GM12875 (cell line): ENCODE measurements at regions not wholly inside any gene's neighbourhood (a gene's known extent, or its start where the extent isn't known, plus 50 kb on each side); places are given as distances from the start of the nearest gene placed in this dataset.

Experiments used
- H3K4me3 ChIP-seq: one replicate; pipeline ENCODE4 v1.5.1; 2011; ENCODE audit warnings: low read depth, low read length, control low read depth
- TF ChIP-seq, protein P1 (sequence below): IDR thresholded peaks from 2 replicates; pipeline ENCODE4 v1.5.1; 2011; ENCODE audit warnings: low read depth, mild to moderate bottlenecking, control low read depth, inconsistent platforms, low read length, moderate library complexity, borderline replicate concordance; ENCODE audit not compliant: insufficient read depth

DNA sequence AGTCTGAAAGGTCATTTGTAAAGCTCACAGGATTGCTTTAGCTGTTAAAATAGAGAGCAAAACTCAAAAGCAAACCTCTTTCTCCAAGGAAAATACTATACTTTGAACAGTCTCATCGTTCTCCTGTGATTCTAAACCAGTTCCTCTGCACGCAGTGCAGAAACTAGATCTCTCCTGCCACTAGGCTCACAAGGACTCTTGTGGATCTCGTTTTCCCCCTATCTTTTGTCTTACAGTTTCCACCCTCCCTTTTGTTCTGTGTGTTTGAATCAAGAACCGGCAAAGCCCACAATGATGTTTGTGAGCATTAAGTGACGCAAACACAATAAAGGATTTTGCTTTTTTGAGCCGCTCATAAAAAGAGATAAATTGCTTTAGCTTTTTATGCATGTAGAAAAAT lies 1103.5 kb upstream of the RBFOX1 start:
- H3K4me3 ChIP-seq, result no peak overlapping the region
- TF ChIP-seq, protein P1, sequence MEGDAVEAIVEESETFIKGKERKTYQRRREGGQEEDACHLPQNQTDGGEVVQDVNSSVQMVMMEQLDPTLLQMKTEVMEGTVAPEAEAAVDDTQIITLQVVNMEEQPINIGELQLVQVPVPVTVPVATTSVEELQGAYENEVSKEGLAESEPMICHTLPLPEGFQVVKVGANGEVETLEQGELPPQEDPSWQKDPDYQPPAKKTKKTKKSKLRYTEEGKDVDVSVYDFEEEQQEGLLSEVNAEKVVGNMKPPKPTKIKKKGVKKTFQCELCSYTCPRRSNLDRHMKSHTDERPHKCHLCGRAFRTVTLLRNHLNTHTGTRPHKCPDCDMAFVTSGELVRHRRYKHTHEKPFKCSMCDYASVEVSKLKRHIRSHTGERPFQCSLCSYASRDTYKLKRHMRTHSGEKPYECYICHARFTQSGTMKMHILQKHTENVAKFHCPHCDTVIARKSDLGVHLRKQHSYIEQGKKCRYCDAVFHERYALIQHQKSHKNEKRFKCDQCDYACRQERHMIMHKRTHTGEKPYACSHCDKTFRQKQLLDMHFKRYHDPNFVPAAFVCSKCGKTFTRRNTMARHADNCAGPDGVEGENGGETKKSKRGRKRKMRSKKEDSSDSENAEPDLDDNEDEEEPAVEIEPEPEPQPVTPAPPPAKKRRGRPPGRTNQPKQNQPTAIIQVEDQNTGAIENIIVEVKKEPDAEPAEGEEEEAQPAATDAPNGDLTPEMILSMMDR, result no peak

DNA sequence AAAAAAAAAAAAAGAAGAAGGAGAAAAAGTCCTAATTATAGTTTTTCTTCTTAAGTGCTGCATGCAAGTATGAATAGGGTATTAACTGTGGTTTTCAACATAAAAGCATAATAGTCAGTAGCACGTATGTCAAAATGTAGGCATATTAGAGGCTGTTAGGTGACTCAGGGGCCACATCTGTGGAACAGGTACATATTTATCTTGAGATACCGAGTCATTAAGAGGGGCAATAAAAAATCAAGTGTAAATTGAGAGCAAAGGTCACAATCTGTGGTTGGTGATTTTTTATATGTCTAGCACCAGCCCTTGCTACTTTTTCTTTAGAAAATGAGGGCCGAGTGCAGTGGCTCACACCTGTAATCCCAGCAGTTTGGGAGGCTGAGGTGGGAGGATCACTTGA lies 1113.8 kb upstream of the RBFOX1 start:
- no peak overlapping the region for H3K4me3 ChIP-seq
- TF ChIP-seq, protein P1, result no peak

DNA sequence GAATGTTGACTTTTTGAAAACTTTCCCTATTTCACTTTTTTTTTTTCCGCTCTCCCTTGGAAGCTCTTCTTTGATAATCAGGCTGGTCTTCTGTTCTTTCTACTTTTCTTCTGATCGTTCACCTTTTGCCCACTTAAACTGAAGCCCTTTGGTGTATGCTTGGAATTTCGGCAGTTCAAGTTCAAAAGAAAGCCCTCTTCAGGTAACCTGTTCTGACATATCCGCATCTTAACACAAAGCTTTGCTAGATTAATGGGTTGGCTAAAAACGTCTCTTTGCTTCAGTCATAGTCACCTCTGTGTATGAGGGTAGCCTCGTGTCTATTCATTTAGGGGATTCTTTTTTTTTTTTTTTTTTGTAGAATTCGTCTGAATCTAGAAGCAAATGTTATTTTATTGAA lies 1115.8 kb upstream of the RBFOX1 start:
- H3K4me3 ChIP-seq, result no peak overlapping the region
- TF ChIP-seq, protein P1, result no peak

DNA sequence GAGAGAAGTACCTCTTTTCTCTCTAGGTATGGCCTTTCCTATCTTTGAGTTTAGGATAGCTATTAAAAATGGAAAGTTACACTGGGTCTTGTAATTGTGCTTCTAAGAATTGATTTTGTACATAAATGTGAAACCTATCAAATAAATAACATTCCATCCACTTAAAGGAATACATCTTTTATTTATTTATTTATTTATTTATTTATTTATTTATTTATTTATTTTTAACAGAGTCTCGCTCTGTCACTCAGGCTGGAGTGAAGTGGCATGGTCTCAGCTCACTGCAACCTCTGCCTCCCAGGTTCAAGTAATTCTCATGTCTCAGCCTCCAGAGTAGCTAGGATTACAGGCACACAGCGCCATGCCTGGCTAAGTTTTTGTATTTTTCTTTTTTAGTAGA lies 1114.0 kb upstream of the EEF2KMT start:
- TF ChIP-seq, protein P1, result no peak

DNA sequence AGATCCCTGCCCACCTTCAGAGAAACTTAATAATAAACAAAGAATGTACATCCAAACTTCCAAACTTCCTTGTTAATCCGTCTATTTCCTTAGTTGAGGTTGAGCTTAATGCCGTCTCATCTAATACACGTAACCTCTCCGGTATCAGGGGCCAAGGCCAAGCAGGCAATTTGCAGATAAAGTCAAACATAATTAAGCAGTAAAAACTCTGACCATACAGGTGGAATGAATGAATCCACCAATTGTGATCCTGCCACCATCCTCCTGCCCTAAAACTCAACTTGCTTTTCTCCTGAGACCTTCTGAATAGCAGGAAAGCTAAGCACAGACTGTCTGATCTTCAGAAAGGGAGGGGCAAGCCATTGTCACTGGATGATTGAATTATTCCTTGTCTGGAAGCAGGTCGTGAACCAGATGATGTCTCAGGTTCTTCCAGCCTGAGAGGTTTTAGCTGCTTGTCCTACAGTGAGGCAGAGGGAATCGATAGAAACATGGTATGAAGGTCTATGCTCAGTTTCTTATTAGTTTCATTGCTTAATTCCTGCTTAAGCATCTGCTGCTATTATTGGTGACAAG lies 1111.8 kb upstream of the EEF2KMT start:
- no peak overlapping the region for H3K4me3 ChIP-seq
- TF ChIP-seq, protein P1, result no peak

More for the DNA sequence above, 1114.0 kb upstream of the EEF2KMT start:
- no peak overlapping the region for H3K4me3 ChIP-seq

DNA sequence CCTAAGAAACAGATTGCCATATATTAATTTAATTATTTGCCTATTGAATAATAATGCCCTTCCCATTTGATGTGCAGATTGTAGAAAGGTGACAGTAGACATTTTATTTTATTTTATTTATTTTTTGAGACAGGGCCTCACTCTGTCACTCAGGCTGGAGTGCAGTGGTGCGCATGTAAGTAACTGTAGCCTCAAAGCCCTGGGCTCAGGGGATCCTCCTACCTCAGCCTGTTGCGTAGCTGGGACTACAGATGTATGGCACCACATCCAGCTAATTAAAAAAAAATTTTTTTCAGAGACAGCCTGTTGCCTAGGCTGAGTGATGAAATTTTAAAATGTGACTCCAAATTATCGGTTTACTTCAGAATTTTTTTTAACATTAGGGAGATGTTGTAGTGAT lies 1110.0 kb upstream of the EEF2KMT start:
- TF ChIP-seq, protein P1, result no peak
- no peak overlapping the region for H3K4me3 ChIP-seq

DNA sequence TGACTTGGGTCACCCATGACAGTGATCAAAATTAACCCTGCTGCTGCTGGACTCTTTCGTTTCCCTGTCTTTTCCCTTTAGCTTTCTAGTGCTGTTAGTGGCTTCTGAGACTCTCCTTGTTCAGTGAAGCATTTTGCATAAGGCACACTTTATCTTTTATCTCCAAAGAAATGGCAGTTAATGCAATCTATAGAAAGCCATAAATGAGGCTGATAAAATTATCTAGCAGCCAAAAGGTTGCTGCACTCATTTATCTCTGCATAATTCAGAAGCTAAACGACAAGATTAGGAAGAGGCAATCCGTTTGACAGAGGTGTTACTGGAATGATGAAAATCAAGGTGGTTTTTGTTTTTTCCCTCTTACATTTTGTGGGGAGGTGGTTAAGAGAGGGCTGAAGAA lies 1109.5 kb upstream of the EEF2KMT start:
- H3K4me3 ChIP-seq, result no peak overlapping the region
- TF ChIP-seq, protein P1, result no peak
